ENCODE measurements at regions not wholly inside any gene's neighbourhood (a gene's known extent, or its start where the extent isn't known, plus 50 kb on each side); places are given as distances from the start of the nearest gene placed in this dataset.
A peak's percentile ranks its signal among the peaks of the same experiment; 100 is the strongest.

GRCh38 chr11:11789735-11790369 lies 51.9 kb upstream of the USP47 start:
- DNase-seq (ENCODE audit: low spot score), result peak; percentile 58

- no peak for DNase-seq (ENCODE audit: low spot score)
Measured at GRCh38 chr11:11788063-11788710, 53.6 kb upstream of the USP47 start.

DNA sequence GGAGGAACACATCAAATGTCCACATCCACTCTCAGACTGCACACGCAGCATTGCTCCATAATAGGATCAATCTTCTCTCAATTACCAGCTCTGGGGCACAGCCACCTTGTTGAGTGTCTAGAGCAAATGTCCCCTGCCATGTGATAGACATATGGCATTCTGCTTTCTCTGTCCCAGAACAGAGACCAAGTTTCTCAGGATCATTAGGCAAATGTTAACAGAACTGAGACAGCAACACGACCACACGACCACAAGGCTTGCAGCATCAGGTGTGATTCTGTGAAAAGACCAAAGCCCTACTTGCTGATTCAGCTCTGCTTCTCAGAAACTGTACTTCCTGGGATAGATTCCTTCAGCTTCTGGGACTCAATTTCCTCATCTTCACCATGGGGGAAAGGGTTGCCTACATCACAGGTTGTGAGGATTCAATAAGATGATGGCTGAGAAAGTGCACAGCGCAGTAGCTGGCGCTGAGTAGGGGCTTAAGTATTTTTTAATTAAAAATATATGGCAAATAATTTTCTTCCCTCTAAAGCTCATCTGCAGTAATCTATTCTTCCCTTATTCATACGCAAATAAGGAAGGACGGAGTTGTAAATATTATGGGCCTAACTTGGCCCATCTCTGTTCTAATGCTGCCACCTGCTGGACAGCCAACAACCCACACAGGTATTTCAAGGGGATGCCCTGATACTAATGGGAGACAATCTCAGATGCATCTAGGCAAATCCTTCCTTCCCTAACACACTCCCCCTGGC lies 54.3 kb upstream of the USP47 start:
- peak; percentile 72 for DNase-seq (ENCODE audit: low spot score)

DNA sequence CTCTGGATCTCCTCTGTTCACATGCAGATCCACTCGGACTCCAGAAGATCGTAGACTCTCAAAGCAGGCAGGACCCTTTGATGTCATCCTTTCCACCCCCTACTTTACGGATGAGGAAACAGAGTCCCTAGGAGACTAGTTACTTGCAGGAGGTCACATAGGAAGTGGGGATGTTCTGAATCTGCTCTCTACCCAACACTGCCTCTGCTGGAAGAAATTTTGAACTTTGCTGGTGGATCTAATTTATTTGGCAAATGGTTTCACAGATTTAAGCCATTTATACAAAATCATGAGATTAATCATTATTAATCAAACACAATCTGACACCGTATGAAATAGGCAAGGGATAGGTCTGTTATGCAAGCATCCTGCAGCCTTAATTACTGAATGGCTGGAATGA lies 55.0 kb upstream of the USP47 start:
- no peak for DNase-seq (ENCODE audit: low spot score)

GRCh38 chr11:11786234-11786633 lies 55.5 kb upstream of the USP47 start:
- DNase-seq (ENCODE audit: low spot score), result no peak

DNA sequence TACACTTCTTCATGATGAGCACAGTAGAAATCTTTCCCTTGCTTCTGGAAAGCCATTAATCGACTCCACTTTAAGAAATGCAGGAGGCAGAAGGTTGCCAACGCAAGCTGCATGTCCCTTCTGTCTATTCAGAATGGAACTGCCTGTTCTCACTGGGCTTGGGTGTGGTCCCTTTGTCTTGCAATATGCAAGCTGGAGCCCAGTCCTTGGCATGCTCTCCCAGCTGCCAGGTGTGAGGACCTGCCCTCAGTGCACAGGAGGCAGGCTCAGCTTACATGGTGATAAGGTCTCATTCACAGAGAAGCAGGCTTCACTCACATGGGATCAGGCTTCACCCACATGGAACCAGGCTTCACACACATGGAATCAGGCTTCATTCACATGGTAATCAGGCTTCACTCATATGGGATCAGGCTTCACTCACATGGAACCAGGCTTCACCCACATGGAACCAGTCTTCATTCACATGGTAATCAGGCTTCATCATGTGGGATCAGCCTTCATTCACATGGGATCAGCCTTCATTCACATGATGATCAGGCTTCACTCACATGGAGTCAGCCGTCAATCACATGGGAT lies 59.2 kb upstream of the USP47 start:
- no peak for DNase-seq (ENCODE audit: low spot score)

- no peak for DNase-seq (ENCODE audit: low spot score)
Measured at GRCh38 chr11:11780858-11781257, 60.9 kb upstream of the USP47 start.

- DNase-seq (ENCODE audit: low spot score), result no peak
Measured at GRCh38 chr11:11779975-11780374, 61.8 kb upstream of the USP47 start.

DNA sequence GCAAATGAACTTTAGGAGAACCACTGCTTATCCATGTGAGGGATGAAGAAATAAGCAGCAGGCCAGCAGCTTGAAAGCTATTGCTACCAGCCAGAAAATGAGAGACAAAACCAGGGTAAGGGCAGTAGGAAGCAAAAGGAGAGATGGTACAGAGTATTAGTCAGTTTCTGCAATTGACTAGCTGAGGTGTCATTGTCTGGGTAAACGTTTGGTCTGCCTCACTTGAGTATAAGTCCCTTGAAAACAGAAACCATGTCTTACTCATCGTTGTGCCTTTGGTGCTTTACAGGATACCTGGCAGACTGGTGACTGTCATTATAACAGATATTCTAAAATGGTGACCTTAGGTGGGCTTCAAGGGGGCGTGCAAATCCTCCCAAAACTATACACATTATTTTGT lies 63.9 kb upstream of the USP47 start:
- no peak for DNase-seq (ENCODE audit: low spot score)

DNA sequence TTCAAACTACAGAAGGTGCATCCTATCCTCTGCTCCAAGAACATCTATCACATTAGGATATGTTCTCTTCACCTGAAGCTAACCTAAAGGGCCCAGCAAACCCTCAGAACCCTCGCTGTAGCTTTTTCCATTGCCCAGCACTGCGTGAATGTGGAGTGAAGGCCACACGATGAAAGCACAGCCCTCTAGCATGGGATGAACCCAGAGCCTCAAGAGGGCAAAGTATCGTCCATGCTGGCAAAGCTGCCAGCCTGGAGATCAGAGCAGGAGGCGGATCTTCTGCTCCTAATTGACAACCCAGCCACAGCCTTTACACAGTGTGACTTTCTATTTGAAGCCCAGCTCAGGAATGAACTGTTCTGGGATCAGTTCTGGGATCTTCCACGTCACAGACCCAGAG lies 65.1 kb upstream of the USP47 start:
- no peak for DNase-seq (ENCODE audit: low spot score)

- DNase-seq (ENCODE audit: low spot score), result no peak
Measured at GRCh38 chr11:11774928-11775327, 66.8 kb upstream of the USP47 start.

DNA sequence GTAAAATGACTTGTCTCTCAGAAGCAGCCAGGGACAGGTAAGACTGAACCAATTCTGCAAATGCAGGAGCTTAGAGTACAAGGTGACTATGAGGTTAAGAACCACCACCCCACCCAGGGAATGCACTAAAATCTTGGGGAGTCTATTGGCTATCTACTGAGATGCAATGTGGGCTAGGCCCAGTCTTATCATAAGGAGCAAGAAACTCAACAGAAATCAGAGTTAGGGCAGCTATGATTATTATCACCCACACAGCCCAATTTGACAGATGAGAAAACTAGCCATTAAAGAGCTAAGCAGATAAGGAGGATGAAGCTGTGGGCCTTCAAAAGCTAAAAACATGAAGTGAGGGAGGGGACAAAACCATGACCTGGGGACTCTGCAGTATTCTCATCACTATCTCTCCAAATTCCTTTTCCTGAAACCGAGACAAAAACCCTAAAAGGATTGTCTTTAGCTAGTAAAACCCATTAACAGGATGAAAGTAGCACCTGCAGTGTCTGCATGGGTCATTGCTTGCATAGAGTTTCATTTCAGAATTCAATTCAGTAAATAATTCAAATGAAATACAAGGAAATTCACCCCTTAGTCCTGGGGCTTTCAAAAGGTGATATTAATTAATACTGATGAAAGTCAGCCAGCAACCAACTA lies 68.8 kb upstream of the USP47 start:
- DNase-seq (ENCODE audit: low spot score), result no peak

- DNase-seq (ENCODE audit: low spot score), result no peak
Measured at GRCh38 chr11:11770921-11771486, 70.8 kb upstream of the USP47 start.

DNA sequence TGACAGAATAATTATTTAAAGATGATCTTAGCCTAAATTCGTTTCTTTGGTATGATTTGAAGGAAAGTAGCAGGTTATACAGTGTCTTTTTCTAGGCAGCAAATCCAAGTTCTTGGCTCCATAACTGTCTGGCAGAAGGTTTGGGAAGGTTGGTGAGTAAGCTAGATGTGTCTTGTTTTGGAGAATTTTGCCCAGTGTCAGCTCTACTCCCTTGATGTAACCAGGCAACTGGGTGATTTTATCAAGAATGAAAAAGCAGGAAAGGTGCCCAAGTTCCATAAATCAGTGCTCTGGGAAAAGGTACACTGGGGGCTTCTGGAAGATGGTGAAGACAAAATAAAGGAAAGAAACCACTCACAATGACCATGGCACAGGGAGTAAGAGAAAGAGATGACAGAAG lies 71.5 kb upstream of the USP47 start:
- no peak for DNase-seq (ENCODE audit: low spot score)

DNA sequence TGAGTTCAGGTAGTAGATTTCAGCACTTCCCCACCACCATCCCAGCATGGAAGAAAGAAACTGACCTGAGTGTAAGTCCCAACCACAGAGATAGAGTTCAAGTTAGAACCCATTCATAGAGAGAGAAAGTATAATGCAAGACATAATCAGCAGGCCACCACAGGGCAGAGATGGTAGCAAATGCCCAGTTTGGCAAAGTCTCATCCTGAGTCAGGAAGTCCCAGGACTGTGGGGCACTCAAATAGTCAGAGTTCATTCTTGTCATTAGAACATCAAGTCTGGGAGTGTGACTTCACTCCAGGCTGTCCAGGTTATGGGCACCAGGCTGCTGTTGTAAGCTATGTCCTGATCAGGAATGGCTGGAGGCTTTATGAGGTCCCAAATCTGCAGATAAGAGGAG lies 72.0 kb upstream of the USP47 start:
- no peak for DNase-seq (ENCODE audit: low spot score)

DNA sequence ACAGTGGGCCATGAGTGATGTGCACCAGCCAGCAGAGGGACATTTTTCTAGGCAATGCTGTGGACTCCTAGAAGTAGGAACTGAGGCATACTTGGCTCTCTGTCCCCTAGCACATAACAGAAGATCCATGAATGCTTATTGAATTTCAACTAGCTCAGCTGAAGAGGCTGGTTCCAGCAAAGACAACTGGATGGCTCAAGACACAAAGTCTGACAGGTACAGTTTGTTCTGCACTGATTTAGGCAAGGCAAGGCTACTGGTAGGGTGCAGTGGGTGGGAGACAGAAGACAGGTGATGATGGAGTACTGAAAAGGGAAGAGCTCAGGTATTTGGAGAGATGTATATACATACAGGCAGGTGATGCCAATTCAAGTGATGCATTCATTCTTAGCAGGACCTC lies 72.4 kb upstream of the USP47 start:
- no peak for DNase-seq (ENCODE audit: low spot score)

- no peak for DNase-seq (ENCODE audit: low spot score)
Measured at GRCh38 chr11:11764423-11764803, 77.4 kb upstream of the USP47 start.

DNA sequence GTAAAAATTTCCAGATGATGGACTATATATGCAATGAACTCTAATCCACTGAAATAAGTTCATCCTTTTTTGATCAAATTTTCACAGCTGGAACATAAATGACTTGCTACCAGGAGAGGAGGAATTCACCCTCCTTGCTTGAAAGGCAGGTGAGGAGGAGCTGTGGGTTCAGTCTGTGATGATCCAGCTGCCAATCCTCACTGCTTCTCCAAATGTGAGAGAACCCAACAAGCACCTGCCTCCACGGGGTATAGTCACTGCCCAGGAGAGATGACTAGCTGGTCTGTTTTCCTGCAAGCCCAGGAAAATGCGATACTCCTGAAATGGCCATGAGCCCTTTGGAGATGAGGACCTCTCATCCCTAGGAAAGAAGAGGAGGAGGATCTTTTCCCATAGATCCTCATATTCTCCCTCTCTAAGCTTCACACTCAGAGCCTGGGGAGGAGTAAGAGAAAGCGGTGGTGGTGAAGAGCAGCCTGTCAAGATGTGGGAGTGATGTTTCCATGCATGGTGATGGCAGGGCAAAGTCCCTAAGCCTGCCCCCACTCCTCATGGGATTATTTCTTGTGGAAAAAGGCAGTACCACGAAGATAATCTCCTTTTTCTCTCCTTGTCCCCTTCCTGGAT lies 77.9 kb upstream of the USP47 start:
- DNase-seq (ENCODE audit: low spot score), result no peak

GRCh38 chr11:11760838-11761237 lies 80.9 kb upstream of the USP47 start:
- no peak for DNase-seq (ENCODE audit: low spot score)

DNA sequence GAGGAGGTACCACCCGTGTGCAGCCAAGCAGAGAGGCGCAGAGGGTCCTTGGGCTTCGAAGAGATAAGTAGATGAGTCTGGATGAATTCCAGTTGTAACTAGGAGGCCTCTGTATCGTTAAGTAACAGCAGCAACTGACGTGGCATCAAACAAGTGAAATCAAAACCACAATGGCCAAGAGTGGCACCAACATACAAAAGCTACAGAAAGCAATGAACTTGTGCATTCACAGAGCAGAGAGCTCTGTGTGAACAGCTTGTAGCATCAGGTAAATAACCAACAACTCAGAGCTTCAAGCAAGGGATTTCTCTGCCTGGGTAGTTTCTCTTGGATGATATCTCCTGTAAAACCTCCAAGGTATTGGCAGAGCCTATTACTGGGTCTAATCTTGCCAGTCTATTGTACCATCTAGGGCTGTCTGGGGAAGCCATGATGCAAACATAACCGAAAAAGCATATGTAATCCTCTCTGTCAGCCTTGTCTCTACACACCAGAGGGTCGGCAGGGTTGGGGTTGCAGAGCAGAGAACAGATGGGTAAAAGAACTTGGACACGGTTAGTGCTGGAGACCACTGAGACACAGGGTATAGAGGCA lies 83.1 kb upstream of the USP47 start:
- no peak for DNase-seq (ENCODE audit: low spot score)

- DNase-seq (ENCODE audit: low spot score), result no peak
Measured at GRCh38 chr11:11757909-11758308, 83.9 kb upstream of the USP47 start.

Data from D341Med (cell line).